Esophagus squamous epithelium (tissue), 4 donors: ENCODE measurements at regions not wholly inside any gene's neighbourhood (a gene's known extent, or its start where the extent isn't known, plus 50 kb on each side); places are given as distances from the start of the nearest gene placed in this dataset.

Experiments
- CTCF ChIP-seq, 6 experiments: fragments of 450-650 bp in 4 of 6; fragments of 200-600 bp in 2 of 6; sonication (generic) in 2 of 6; IDR thresholded peaks; one replicate each; pipeline ENCODE4 v1.5.1; 2016 to 2019; ENCODE audit warnings: antibody characterized with exemption in 6 of 6, mild to moderate bottlenecking in 4 of 6, moderate library complexity in 4 of 6
- POLR2A ChIP-seq, 4 donors: fragments of 450-650 bp; IDR thresholded peaks; one replicate each; pipeline ENCODE4 v1.6.1; 2017; ENCODE audit warnings: antibody characterized with exemption in 4 of 4, mild to moderate bottlenecking in 4 of 4, moderate library complexity in 3 of 4

GRCh38 chr4:159723341-159724048 lies 620.6 kb downstream of the RAPGEF2 start:
- TF ChIP-seq CTCF (IDR thresholded peaks at IDR 0.05), result no peak
- no peak for TF ChIP-seq POLR2A (IDR thresholded peaks at IDR 0.05)
